ENCODE measurements at regions not wholly inside any gene's neighbourhood (a gene's known extent, or its start where the extent isn't known, plus 50 kb on each side); places are given as distances from the start of the nearest gene placed in this dataset.

GRCh38 chr5:3542769-3543168 is 52.9 kb upstream of the IRX1 start:
- DNase-seq (ENCODE audit: low read depth), result no peak

- no peak for DNase-seq (ENCODE audit: low read depth)
Measured at GRCh38 chr5:3542158-3542557, 53.5 kb upstream of the IRX1 start.

GRCh38 chr5:3538886-3539285 is 56.7 kb upstream of the IRX1 start:
- no peak for DNase-seq (ENCODE audit: low read depth)

- DNase-seq (ENCODE audit: low read depth), result no peak
Measured at GRCh38 chr5:3537942-3538341, 57.7 kb upstream of the IRX1 start.

DNA sequence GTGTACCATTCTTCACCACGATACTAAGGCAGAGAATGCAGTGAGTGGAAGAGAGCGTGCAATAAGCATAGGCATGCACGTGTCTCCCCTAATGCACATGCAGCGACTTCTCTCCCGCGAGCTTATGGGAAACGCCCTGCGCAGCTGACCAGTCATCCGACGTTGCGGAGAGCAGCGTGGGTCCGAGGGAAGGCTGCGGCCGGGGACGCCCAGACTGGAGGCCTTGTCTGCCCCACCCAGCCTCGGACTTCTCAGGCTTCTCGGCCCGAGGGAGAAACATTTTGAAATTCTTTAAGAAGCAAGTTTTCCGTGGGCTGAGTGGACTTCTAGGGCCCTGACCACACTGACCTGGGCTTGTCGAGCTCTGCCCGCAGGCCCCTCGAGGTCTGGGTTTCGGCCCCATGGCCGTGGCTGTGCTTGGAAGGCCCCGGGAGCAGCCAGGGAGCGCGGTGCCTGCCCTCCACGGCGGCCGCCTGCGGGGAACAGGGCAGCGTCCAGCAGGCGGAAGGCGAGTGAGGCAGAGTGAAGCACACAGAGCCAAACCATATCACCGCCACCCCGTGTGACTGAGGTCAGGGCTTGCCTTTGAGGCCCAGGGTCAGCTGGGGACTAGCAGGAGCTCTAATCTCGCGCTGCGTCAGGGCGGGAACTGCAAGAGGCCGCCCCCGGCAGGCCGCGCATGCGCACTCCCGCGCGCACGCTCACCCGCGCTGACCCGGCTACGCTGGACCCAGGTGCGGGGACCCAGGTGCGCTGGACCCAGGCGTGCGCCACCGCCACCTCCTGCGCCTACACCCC is 60.0 kb upstream of the IRX1 start:
- DNase-seq (ENCODE audit: low read depth), result no peak

DNA sequence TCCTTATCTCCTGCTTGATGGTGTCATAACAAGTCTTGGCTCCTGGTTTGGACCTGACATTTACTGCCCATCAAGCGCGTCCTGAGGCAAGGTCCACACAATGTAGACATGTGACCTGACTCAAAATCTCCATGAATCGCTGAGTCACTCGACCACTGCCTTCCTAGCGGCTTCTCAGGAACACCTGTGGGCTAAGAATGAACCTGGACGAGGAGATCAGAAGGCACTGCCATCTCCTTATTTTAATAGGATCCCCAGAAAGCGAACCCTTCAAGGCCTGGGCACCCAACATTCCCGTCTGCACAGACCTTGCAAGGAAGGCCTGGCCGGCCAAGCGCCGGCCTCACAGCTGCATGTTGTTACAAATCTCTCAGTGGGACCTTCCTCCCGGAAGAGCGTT is 60.6 kb upstream of the IRX1 start:
- no peak for DNase-seq (ENCODE audit: low read depth)

DNA sequence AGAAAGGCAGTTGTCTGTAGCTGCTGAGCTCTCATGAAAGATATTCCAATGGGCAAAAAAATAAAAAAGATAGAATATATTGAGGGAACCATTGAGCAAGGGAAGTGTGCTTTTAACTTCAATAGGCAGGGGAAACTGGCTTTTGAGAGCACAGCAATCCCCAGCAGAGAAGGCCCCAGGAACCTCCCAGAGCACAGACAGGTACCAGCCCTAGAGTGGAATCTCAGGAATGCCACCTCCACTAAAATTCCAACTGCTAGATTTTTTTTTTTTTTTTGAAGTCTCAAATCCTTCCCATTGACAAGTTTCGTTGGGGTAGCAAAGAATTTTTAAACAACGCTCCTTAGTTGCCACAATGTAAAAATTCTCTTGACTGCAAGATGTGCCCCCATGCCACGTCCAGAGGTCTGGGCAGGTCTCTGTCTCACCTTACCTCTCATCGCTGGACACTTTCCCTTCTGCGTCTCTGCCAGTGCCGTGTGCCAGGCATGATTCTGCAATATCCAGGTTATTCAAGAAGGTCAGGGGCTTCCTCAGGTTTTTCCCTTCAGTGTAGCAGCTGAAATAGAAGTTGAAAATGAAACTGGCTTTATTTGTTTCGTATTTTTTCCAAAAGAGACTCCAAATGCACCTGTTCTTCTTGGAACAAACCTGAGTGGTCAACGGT is 64.2 kb upstream of the IRX1 start:
- DNase-seq (ENCODE audit: low read depth), result no peak

- no peak for DNase-seq (ENCODE audit: low read depth)
Measured at GRCh38 chr5:3530251-3530650, 65.4 kb upstream of the IRX1 start.

DNA sequence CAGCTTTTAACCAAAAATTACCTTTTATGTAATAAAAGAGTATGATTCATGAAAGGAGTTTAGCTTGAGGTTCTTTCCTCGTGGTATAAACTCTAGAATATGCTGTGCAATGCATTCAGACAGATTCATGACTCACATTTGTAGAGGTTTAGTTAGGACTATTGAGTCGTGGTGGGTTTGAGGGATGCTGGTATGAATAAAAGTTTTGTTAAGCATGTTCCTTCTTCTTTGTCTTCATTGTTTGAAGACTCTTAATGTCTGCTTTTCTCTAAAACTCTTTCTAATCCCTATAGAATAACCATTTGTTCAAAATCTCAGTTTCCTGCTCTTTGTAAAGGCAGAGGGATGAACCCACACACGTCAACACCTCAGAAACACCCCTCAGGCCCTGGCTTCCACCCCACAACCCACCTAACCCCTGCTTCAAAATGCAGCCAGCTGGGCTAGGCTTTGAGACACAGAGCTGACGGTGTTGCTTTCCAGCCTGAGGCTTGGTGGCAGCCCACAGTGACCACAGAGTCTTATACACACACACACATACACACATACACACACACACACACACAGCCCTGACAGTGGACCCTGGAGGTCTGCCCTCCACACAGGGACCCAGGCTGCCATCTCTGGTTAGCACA is 69.0 kb upstream of the IRX1 start:
- no peak for DNase-seq (ENCODE audit: low read depth)

- no peak for DNase-seq (ENCODE audit: low read depth)
Measured at GRCh38 chr5:3522491-3522890, 73.1 kb upstream of the IRX1 start.

DNA sequence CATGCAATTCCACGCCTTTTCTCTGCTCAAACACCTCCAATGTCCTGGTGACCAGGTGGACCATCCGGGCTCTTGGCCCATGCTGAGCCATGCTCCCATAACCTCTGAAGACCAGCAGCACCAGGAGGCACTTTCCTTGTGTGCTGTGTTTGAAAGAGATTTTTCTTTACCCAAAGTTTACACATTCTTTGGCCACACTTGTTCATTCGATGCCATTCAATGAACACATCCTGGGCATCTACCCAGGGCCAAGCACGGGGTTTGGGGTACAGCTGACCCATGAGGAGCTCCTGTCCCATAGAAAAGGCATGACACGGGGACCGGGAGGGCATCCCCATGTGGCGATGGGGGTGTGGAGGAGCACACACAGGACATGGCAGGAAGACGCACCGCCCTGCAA is 77.1 kb upstream of the IRX1 start:
- DNase-seq (ENCODE audit: low read depth), result no peak

- DNase-seq (ENCODE audit: low read depth), result no peak
Measured at GRCh38 chr5:3518051-3518450, 77.6 kb upstream of the IRX1 start.

DNA sequence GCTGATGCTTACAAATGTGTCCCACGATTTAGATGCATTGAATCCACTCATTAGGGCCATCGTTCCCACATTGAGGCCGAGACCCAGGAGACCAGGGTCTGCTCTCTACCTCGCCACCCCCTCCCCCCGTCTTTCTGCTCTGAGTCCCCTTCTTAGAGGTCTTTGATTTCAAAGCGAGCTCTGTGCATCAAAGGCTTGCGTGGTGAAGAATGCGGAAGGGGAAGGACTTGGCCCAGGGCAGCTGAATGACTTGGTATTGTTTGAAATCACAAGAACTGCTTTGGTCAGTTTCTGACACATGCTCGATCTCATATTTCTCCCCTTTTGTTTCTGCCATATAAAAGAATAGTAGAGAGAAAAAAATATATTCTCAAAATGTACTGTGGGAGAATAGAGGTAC is 78.3 kb upstream of the IRX1 start:
- DNase-seq (ENCODE audit: low read depth), result no peak

DNA sequence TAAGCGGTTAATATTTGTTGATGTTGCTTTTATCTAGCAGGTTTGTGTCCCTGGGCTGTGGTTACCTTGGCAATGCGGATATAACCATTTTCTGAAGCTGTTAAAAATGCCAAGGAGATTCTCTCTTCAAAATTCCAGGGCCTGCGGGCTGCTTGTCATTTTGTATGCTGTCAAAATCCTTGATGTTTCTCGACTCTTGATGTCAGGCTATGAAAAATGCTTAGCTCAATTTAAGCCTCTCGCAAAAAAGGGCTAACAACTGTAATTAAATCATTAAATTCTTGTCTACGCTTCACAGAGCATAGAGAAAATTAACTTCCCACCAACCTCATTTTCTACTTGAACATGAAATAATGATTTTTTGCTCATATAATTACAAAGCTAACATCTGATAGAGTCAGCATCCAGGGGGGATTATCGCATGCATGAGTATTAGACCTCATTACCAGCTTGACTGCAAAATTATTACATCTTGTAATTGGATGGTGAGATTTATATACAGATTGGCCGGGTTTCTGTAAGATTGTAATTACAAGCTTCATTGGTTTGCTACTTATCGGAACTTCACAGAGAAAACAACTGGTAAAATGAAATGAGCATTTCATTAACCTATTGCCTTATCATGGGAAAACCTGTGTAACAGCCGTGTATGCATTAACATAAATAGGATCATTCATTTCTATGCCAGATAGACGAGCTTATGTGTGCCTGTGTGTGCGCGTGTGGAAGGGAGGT is 83.1 kb upstream of the IRX1 start:
- DNase-seq (ENCODE audit: low read depth), result no peak

DNA sequence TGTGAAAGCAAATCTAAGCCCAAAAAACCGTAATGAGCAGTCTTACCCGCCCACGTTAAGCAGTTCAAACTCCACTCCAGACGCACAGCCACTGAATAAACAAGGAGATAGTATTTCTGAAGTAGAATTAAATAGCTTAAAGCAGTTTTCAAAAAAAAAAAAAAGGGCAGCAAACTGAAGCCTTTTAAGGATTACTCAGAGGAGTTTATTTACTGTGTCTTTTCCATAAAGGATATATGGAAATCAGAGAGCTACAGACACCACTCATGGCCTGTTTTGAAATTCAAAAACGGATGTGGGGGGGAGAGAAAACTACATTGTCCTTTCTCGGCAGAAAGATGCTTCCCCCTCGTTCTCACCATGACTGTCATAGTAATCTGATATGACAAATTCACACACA is 83.7 kb upstream of the IRX1 start:
- DNase-seq (ENCODE audit: low read depth), result no peak

DNA sequence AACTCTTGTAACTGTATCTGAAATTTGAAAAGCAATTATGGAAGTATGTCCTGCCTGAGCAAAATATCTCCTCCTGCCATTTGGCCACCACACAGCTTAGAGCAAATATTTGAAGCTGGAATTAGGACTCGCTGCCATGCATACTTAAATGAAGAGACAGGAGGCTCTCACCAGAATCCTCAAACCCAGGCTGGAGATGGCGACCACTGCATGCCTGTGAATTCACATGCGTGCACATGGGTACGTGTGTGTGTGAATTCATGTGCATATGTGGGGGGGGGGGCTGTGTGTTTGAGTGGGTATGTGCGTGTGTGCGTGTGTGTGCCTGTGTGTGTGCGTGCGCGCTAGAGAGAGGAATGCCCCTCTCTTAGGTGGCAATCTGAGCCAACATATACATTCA is 84.1 kb upstream of the IRX1 start:
- DNase-seq (ENCODE audit: low read depth), result no peak

- DNase-seq (ENCODE audit: low read depth), result no peak
Measured at GRCh38 chr5:3510642-3511417, 84.8 kb upstream of the IRX1 start.

DNA sequence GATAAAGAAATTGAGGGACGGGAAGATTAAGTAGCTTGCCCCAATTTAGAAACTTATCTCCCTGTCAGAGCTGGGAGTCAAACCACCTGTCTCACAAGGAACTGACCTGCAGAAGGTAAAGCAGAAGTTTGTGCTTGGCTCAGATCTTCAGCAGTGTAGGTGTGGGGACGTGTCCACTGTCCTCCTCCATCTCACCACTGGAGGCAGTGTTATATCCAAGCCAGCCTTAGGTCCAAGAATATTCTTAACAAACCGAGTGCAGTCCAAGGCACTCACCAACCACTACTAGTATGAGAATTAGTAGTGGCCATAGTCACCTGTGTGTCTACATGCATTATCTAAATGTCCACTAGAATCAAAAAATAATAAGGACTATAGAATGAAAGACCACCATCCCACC is 86.3 kb upstream of the IRX1 start:
- no peak for DNase-seq (ENCODE audit: low read depth)

DNA sequence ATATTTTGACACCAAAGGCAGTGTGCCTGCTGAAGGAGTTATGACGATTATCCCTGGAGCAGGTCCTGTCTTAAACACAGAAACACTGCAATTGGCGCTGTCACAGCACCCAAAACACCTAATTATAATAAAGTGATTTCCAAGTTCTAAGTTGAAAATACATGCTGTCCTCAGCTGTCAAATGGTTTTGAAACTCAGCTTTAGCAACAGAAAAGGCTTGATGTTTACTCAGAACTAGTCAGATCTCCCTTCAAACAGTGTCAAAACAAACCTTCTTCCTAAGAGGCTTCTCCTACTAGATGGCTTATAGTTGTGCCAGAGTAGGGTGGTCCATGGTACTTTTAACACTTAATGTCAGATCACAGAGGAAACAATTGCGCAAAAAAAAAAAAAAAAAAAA is 87.2 kb upstream of the IRX1 start:
- DNase-seq (ENCODE audit: low read depth), result no peak

DNA sequence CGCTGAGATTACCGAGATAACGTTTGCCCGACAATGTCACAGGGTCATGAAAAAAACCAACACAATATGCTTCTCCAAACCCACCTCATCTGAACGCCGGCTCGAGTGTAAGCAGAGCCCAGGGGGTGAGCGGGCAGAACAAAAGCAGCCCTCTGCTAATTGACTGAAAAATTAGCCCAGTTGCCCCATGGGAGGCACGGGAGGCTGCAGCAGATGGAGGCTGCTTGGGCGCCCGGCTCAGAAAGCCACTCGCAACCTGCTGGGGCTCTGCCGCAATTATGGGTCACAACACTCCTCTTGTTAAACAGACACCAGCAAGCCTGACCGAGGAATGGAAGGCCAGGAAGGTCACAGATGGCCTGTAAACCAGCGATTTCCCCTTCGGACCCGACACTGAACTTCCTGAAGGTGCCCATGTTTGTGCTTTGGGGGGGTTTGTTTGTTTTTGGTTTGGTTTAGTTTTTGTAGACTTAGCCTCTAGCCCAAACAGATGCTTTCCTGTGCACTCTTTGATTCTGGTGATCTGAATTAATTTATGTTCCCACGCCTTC is 104.6 kb upstream of the IRX1 start:
- no peak for DNase-seq (ENCODE audit: low read depth)

DNA sequence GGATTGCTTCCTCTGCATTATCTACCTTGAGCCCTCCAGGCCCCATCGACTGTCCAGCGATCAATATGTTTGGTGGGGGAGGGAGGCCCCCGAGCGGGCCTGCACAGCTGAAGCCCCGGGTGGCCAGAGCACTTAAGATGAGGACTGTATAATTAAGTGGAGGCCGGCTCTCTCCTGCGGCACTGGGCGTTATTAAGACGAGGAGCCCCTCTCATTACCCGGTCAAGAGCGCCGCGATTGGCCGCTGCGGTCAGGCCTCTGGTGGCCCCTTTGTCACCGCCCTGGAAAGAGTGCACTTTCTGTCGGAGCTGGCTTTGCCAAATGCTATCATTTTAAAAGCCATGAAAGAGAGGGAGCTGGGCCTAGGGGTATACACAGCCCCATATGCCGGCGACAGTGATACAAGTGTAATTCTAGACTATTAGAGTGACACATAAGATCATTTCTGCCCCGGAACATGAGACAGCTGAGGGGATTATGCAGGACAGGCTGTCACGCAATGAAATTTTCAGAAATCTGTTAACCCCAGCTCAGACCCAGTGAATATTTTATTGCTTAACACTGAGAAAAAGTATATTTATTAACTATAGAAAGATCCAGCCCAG is 106.3 kb upstream of the IRX1 start:
- no peak for DNase-seq (ENCODE audit: low read depth)

Measured in forelimb muscle (tissue), 1 donor.